Caki2 (cell line): ENCODE measurements at regions not wholly inside any gene's neighbourhood (a gene's known extent, or its start where the extent isn't known, plus 50 kb on each side); places are given as distances from the start of the nearest gene placed in this dataset.
"Not testable (repeated sequence)": the region's sequence is repeated elsewhere in the genome, so short reads cannot be mapped to it uniquely, and the experiment has no call there.

Experiments used
- DNase-seq: peaks from one replicate; pipeline ENCODE4 v3.0.0-alpha.2; 2015; ENCODE audit warnings: low read depth
- in situ Hi-C: cut with HindIII; loops from 2 replicates; pipeline ENCODE4 v1.10.0; 2016; ENCODE audit warnings: low sequenced_read_pairs, low pct_unique_long_range_greater_than_20kb, mixed read lengths

DNA sequence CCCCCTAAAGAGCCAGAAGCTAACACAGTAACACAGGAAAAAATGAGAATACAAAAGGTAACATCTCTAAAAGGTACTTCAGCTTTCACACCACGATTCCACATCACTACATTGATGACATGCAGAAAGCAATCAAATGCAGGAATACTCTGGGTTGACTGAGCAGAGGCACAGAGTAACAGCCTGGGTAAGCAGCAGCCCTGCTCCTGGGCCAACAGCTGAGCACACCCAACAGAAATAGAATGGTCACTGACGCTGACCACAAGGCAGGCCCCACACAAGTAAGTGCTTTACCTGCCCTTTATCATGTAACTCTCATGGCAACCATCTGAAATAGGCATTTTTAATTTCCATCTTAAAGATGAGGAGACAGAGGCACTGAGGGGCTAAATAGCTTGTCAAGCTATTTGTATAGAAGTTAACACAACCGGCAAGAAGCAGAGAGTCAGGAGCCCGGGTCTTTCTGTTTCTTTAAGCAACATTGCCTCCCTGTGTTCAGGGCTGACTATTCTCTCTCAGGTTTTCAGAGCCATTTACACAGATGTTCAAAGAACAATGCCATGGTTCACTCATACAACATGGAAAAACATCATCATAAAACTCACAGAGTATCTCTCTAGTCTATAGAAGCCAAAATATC, 168.9 kb downstream of the ZNF674 start:
- peak; percentile 69 for DNase-seq
- in situ Hi-C loops = no loop called here

DNA sequence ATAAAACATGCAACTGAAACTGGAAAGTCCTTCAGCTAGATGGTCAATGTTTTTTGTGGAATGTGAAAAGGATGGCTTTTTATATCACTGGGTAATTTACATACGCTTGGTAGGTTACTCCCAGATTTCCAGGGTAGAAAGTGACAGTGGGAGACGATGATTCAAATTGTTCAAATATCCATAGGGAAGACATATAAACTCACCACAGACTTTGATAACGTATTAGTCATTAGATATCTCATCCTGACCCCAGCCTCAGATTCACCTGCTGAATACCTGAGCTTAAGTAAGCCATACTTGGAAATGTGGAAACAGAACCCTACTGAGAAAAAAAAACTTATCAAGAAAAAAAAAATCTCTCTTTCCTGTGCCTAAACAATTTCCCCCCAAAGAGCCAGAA, 169.4 kb downstream of the ZNF674 start:
- no peak for DNase-seq
- in situ Hi-C loops = no loop called here

- DNase-seq = no peak
- in situ Hi-C loops = no loop called here
These were observed 170.8 kb downstream of the ZNF674 start for GRCh38 chrX:46374371-46374770.

GRCh38 chrX:46367491-46367890, 177.7 kb downstream of the ZNF674 start:
- DNase-seq = no peak
- in situ Hi-C loops = no loop called here

GRCh38 chrX:46366381-46367207, 178.6 kb downstream of the ZNF674 start:
- in situ Hi-C loops = no loop called here
- no peak for DNase-seq

- DNase-seq = no peak
These were observed 190.7 kb downstream of the ZNF674 start for GRCh38 chrX:46354481-46354880.

GRCh38 chrX:46341767-46342322, 203.4 kb downstream of the ZNF674 start:
- in situ Hi-C loops = no loop called here
- DNase-seq = no peak

More at GRCh38 chrX:46354481-46354880, 190.7 kb downstream of the ZNF674 start:
- in situ Hi-C loops = no loop called here

- no peak for DNase-seq
- in situ Hi-C loops = no loop called here
These were observed 204.5 kb downstream of the ZNF674 start for GRCh38 chrX:46340696-46341095.

- in situ Hi-C loops = no loop called here
- DNase-seq = peak; percentile 71
These were observed 211.7 kb downstream of the ZNF674 start for GRCh38 chrX:46333550-46333949.

DNA sequence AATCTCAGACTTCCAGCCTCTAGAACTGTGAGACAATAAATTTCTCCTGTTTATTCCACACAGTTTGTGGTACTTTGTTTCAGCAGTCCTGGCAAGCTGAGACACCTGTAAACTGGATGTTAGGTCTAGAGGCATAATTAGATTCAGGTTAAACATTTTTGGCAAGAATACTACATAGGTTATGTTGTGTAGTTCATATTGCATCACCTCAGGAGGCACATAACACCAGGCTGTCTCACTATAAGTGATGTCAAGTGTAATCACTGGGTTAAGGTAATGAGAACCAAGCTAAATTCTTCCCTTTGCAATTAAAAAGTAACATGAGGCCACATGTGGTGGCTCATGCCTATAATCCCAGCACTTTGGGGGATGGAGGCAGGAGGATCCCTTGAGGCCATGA, 214.2 kb downstream of the ZNF674 start:
- no peak for DNase-seq
- in situ Hi-C loops = no loop called here

- no peak for DNase-seq
- in situ Hi-C loops = no loop called here
These were observed 214.7 kb downstream of the ZNF674 start for GRCh38 chrX:46330513-46330912.

DNA sequence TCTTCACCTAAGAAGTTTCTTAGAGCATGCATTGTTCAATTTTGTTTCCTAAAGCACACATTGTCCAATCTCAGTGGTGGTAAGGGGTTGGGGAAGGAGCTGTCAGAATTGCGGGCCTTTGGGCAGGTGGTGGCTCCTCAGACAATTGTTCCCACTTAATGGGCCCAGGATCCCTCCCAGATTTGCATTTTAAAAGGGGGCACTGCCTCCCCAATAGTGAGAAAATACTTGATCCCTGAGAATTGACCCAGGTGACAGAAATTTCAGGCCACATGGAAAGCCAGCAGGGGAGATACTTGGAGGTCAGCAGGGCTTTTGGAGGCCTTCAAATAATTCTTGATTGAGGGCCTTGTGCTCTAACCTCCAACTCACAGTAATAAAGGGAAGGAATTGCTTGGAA, 217.1 kb downstream of the ZNF674 start:
- DNase-seq = no peak
- in situ Hi-C loops = no loop called here

DNA sequence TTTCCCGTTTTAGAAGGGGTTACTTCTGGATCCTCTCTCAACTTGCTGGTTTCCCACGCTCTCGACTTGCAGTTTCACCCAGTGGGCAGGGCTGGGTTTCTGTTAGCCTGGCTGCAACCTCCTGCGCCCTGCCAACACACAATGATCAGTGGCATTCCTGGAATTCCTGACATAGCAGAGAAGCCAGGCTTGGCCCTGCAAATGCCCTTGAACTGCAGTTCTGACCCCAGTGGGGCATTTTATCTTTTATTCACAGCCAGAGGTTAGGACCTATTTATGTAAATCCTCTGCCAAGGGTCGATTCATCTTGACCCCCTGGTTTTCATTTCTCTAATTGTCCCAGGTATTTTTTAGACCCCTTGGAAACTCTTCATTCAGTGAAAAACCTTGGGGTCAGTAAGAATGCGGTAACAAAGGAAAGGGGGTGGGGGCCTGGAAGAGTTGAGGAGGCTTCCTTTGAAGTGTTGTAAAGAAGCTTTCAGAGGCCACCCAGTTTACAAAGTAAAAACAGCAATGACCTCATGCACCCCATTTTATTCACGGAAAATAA, 217.6 kb downstream of the ZNF674 start:
- peak; percentile 85 for DNase-seq
- in situ Hi-C loops = no loop called here

- no peak for DNase-seq
- in situ Hi-C loops = no loop called here
These were observed 219.1 kb downstream of the ZNF674 start for GRCh38 chrX:46326161-46326560.

DNA sequence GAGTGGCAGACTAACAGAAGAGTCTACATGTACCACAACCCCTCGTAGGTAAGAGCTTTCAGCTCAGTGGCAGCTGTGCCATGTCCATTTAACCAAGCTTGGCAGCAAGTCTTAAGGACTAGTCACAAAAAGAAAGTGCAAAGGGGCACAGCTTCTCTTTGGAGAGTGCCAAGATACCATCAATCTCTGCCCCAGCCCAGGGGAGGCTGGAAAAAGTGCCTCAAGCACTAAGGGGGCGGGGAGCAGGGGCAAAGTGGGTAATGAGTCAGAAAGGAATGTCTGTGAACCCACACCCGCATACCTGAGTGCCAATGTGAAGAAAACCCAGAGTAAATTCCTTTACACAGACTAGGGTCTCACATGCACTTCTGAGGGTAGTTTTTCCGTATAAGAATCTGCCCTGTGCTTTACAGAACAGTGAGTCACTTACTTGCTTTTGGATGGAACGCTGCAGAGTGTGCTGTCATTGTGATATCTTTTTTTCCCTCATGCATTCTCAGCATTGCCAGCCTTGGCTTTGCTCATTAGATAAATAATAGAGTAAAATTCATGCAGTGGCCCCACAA, 219.8 kb downstream of the ZNF674 start:
- in situ Hi-C loops = no loop called here
- DNase-seq = peak; percentile 97

DNA sequence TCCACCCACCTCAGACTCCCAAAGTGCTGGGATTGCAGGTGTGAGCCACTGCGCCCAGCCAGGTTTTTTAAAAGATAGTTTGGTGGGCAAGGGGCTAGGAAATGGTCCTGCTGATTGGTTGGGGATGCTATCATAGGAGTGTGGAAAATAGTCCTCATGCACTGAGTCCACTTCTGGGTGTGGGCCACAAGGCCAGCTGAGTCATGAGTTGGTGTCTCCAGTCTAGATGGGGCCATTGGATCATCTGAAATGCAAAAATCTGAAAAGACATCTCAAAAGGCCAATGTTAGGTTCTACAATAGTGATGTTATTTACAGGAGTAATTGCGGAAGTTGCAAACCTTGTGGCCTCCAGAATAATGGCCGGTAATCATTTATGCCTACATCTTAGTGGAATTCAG, 221.1 kb downstream of the ZNF674 start:
- in situ Hi-C loops = no loop called here

DNA sequence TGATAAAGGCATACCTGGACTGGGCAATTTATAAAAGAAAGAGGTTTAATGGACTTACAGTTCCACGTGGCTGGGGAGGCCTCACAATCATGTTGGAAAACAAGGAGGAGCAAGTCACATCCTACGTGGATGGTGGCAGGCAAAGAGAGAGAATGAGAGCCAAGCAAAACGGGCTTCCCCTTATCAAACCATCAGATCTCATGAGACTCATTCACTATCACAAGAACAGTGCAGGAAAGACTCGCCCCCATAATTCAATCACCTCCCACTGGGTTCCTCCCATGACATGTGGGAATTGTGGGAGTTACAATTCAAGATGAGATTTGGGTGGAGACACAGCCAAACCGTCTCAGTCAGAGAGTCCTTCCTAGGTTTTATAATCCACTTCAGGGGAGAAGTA, 222.3 kb downstream of the ZNF674 start:
- in situ Hi-C loops = not testable (repeated sequence)
- peak; percentile 49 for DNase-seq

More for the DNA sequence above, 221.1 kb downstream of the ZNF674 start:
- no peak for DNase-seq

DNA sequence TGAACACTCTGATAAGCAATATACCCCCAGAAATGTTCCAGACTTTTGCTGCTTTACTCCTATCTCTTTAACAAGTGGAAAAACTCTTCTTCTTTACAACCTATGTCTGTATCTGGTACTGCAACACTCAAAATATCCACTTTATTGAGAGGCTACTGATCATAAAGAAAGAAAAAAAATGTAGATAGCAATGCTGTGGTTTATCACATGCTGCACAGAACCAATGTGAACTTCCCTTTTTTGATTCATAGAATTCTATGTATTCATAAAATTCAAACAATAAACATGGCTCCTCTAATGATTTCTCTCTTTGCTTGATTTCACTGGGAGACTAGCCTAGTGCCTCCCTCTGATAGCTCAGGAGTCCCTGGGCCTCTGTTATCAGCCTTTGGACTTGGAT, 223.5 kb downstream of the ZNF674 start:
- in situ Hi-C loops = no loop called here
- DNase-seq = no peak

DNA sequence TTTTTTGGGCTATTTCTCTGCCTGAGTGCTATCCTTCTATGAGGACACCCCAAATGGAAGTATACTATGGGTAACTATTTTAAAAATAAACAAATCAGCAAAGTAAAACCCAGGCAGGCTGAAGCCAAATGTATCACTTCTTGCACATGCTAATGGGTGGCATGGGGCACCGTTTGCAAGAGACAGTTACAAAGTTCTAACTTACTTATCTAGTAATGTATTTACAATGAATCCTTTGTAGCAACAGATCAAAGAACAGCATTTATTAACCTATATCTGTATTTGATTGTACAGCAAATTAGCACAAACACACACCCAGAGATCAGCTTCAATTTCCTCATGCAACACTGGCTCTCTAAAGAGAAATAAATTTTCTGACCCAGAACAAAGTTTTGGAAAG, 225.5 kb downstream of the ZNF674 start:
- DNase-seq = no peak
- in situ Hi-C loops = no loop called here
